GM23338 (cell line): ENCODE measurements at regions not wholly inside any gene's neighbourhood (a gene's known extent, or its start where the extent isn't known, plus 50 kb on each side); places are given as distances from the start of the nearest gene placed in this dataset.

Source experiments
- ATAC-seq: fragments of 200-7000 bp; cut with Tn5 transposase; 3 replicates; pipeline ENCODE4 v1.9.1; 2020
- DNase-seq: peaks from one replicate; pipeline ENCODE4 v3.0.0-alpha.2; 2015; ENCODE audit warnings: low spot score
- H2AFZ ChIP-seq: fragments of 200-600 bp; sonication (generic); 2 replicates; pipeline ENCODE4 v1.8.0; 2016; ENCODE audit warnings: antibody characterized with exemption, mild to moderate bottlenecking, moderate library complexity
- H3F3A ChIP-seq: fragments of 200-600 bp; sonication (generic); replicated peaks from 2 replicates; pipeline ENCODE4 v1.8.0; 2017; ENCODE audit warnings: antibody characterized with exemption, mixed run types, low read depth
- H3K27ac ChIP-seq: fragments of 200-600 bp; sonication (generic); 2 replicates; pipeline ENCODE4 v1.6.1; 2016; ENCODE audit warnings: low read depth
- H3K27me3 ChIP-seq: fragments of 200-600 bp; sonication (generic); 2 replicates; pipeline ENCODE4 v1.8.0; 2016; ENCODE audit warnings: mild to moderate bottlenecking, mixed run types, moderate library complexity; ENCODE audit not compliant: insufficient read depth
- H3K36me3 ChIP-seq: fragments of 200-600 bp; sonication (generic); 2 replicates; pipeline ENCODE4 v1.8.0; 2016; ENCODE audit warnings: mild to moderate bottlenecking; ENCODE audit not compliant: insufficient read depth
- H3K4me1 ChIP-seq: fragments of 200-600 bp; sonication (generic); 2 replicates; pipeline ENCODE4 v1.8.0; 2016; ENCODE audit warnings: mild to moderate bottlenecking, moderate library complexity; ENCODE audit not compliant: insufficient read depth
- H3K4me2 ChIP-seq: fragments of 200-600 bp; sonication (generic); 2 replicates; pipeline ENCODE4 v1.7.1; 2017; ENCODE audit warnings: mixed run types
- H3K4me3 ChIP-seq: fragments of 200-600 bp; sonication (generic); 2 replicates; pipeline ENCODE4 v1.6.1; 2016; ENCODE audit warnings: mixed run types
- H3K79me2 ChIP-seq: fragments of 200-600 bp; sonication (generic); replicated peaks from 2 replicates; pipeline ENCODE4 v1.8.0; 2017; ENCODE audit warnings: mild to moderate bottlenecking; ENCODE audit not compliant: insufficient read depth
- H3K9me2 ChIP-seq: fragments of 200-600 bp; sonication (generic); 2 replicates; pipeline ENCODE4 v1.8.0; 2017; ENCODE audit not compliant: insufficient read depth
- H4K20me1 ChIP-seq: fragments of 200-600 bp; sonication (generic); replicated peaks from 2 replicates; pipeline ENCODE4 v1.8.0; 2017; ENCODE audit warnings: mild to moderate bottlenecking; ENCODE audit not compliant: insufficient read depth
- H3K27ac Mint-ChIP-seq: 2 replicates; pipeline ENCODE4 v1.8.0; 2020; ENCODE audit warnings: inconsistent platforms, mild to moderate bottlenecking, moderate library complexity, mixed read lengths
- H3K27me3 Mint-ChIP-seq: 3 replicates; pipeline ENCODE4 v1.8.0; 2022; ENCODE audit warnings: low read depth, mild to moderate bottlenecking, moderate library complexity, mixed read lengths, inconsistent platforms; ENCODE audit not compliant: insufficient read depth, poor library complexity
- H3K36me3 Mint-ChIP-seq: 3 replicates; pipeline ENCODE4 v1.8.0; 2021; ENCODE audit warnings: low read depth, mild to moderate bottlenecking, inconsistent platforms, moderate library complexity, mixed read lengths
- H3K4me1 Mint-ChIP-seq: 3 replicates; pipeline ENCODE4 v1.8.0; 2020; ENCODE audit warnings: mild to moderate bottlenecking, inconsistent platforms, mixed read lengths
- H3K4me3 Mint-ChIP-seq: 3 replicates; pipeline ENCODE4 v1.8.0; 2021; ENCODE audit warnings: moderate library complexity, mild to moderate bottlenecking, inconsistent platforms, mixed read lengths
- H3K9me3 Mint-ChIP-seq: 3 replicates; pipeline ENCODE4 v1.8.0; 2020; ENCODE audit warnings: moderate library complexity, mild to moderate bottlenecking, inconsistent platforms, mixed read lengths
- CREB1 ChIP-seq: fragments of 250-450 bp; sonication (Bioruptor Pico); IDR thresholded peaks from 2 replicates; pipeline ENCODE4 v1.5.0; 2020; ENCODE audit warnings: low read depth, mild to moderate bottlenecking, moderate library complexity
- EZH2 ChIP-seq: fragments of 200-600 bp; sonication (generic); IDR thresholded peaks from one replicate; pipeline ENCODE4 v1.8.0; 2017; ENCODE audit warnings: antibody characterized with exemption, mild to moderate bottlenecking, low read depth; ENCODE audit not compliant: unreplicated experiment
- EZH2phosphoT487 ChIP-seq: fragments of 200-600 bp; sonication (generic); IDR thresholded peaks from one replicate; pipeline ENCODE4 v1.8.1; 2018; ENCODE audit warnings: antibody characterized with exemption; ENCODE audit not compliant: unreplicated experiment
- JUNB ChIP-seq: IDR thresholded peaks from one replicate; pipeline ENCODE4 v1.6.1; 2016; ENCODE audit warnings: antibody characterized with exemption; ENCODE audit not compliant: unreplicated experiment
- NANOG ChIP-seq: IDR thresholded peaks from 2 replicates; pipeline ENCODE4 v1.6.1; 2016; ENCODE audit warnings: antibody characterized with exemption, borderline replicate concordance
- POLR2AphosphoS5 ChIP-seq: IDR thresholded peaks from 2 replicates; pipeline ENCODE4 v1.6.1; 2016; ENCODE audit warnings: antibody characterized with exemption, low read depth
- STAT1 ChIP-seq: IDR thresholded peaks from one replicate; pipeline ENCODE4 v1.6.1; 2016; ENCODE audit warnings: antibody characterized with exemption; ENCODE audit not compliant: unreplicated experiment
- ZNF114 ChIP-seq: fragments of 250-450 bp; sonication (Bioruptor Pico); IDR thresholded peaks from 2 replicates; pipeline ENCODE4 v1.5.0; 2020; ENCODE audit warnings: mild to moderate bottlenecking, moderate library complexity
- ZNF331 ChIP-seq: fragments of 250-450 bp; sonication (Bioruptor Pico); IDR thresholded peaks from 2 replicates; pipeline ENCODE4 v1.5.0; 2020; ENCODE audit warnings: low read depth, mild to moderate bottlenecking, moderate library complexity
- TF ChIP-seq, protein P1 (sequence below): IDR thresholded peaks from one replicate; pipeline ENCODE4 v1.6.1; 2018; ENCODE audit warnings: antibody characterized with exemption; ENCODE audit not compliant: unreplicated experiment
- TF ChIP-seq, protein P2 (sequence below): IDR thresholded peaks from 2 replicates; pipeline ENCODE4 v1.6.1; 2016; ENCODE audit warnings: antibody characterized with exemption
- TF ChIP-seq, protein P3 (sequence below), 2 experiments: fragments of 200-600 bp in 1 of 2; sonication (generic) in 1 of 2; conservative IDR thresholded peaks; 2 replicates each; pipeline versions ENCODE4 v1.5.1 to v1.6.1; 2016 to 2017; ENCODE audit warnings: antibody characterized with exemption in 2 of 2, low read depth in 2 of 2, mild to moderate bottlenecking in 2 of 2, moderate library complexity in 1 of 2
- TF ChIP-seq, protein P4 (sequence below): fragments of 250-450 bp; sonication (Bioruptor Pico); IDR thresholded peaks from 2 replicates; pipeline ENCODE4 v1.5.0; 2020; ENCODE audit warnings: mild to moderate bottlenecking, moderate library complexity

DNA sequence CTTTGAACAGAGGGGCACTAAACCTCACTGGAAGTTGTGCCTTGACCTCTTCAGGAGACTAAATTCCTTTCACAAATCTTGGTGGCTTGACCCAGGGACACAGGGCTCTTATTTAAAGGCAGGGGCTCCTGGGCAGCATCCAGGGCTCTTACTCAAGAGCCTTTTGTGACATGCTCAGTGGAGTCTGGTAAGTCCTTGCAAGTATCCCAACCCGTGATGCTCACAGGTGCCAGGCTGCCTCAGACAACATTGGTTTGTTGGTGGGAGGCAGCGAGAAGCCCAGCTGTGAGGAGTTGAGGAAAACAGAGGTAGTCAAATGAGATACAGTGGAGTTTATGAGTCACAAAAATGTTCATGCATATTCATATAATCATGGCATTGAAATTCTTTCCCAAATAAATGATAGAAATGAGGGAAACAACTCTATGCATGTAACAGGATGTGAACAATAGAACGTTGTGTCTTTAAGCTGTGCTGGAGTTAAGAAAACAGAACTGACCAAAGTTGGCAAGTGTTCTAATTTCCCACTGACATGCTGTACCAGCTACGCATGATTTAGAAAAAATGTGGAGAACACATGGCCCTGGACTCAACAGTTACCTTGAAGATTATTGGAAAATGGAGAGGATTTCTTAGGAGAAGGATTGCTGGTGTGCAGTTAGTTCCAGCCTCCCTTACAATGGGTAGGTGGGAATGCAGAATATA lies 654.5 kb upstream of the COBL start:
- Mint-ChIP-seq H3K4me3 (no peak overlapping the region), H3K27me3 (peaks cover 19% of the 10 kb centered on the region), H3K27ac (no peak overlapping the region), H3K9me3 (no peaks in the 10 kb centered on the region), H3K36me3 (no peaks in the 10 kb centered on the region), H3K4me1 (peaks cover 6% of the 10 kb centered on the region; the same call in 2 of the 3 replicates)
- no peak overlapping the region for H3K27ac ChIP-seq
- no peak overlapping the region for H2AFZ ChIP-seq
- H3K36me3 ChIP-seq = no peaks in the 10 kb centered on the region
- TF ChIP-seq, protein P1, sequence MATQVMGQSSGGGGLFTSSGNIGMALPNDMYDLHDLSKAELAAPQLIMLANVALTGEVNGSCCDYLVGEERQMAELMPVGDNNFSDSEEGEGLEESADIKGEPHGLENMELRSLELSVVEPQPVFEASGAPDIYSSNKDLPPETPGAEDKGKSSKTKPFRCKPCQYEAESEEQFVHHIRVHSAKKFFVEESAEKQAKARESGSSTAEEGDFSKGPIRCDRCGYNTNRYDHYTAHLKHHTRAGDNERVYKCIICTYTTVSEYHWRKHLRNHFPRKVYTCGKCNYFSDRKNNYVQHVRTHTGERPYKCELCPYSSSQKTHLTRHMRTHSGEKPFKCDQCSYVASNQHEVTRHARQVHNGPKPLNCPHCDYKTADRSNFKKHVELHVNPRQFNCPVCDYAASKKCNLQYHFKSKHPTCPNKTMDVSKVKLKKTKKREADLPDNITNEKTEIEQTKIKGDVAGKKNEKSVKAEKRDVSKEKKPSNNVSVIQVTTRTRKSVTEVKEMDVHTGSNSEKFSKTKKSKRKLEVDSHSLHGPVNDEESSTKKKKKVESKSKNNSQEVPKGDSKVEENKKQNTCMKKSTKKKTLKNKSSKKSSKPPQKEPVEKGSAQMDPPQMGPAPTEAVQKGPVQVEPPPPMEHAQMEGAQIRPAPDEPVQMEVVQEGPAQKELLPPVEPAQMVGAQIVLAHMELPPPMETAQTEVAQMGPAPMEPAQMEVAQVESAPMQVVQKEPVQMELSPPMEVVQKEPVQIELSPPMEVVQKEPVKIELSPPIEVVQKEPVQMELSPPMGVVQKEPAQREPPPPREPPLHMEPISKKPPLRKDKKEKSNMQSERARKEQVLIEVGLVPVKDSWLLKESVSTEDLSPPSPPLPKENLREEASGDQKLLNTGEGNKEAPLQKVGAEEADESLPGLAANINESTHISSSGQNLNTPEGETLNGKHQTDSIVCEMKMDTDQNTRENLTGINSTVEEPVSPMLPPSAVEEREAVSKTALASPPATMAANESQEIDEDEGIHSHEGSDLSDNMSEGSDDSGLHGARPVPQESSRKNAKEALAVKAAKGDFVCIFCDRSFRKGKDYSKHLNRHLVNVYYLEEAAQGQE = no peak
- no peak for TF ChIP-seq STAT1
- TF ChIP-seq, protein P2, sequence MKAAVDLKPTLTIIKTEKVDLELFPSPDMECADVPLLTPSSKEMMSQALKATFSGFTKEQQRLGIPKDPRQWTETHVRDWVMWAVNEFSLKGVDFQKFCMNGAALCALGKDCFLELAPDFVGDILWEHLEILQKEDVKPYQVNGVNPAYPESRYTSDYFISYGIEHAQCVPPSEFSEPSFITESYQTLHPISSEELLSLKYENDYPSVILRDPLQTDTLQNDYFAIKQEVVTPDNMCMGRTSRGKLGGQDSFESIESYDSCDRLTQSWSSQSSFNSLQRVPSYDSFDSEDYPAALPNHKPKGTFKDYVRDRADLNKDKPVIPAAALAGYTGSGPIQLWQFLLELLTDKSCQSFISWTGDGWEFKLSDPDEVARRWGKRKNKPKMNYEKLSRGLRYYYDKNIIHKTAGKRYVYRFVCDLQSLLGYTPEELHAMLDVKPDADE = no peak
- no peak for TF ChIP-seq NANOG
- TF ChIP-seq POLR2AphosphoS5 = no peak
- TF ChIP-seq, protein P3, sequence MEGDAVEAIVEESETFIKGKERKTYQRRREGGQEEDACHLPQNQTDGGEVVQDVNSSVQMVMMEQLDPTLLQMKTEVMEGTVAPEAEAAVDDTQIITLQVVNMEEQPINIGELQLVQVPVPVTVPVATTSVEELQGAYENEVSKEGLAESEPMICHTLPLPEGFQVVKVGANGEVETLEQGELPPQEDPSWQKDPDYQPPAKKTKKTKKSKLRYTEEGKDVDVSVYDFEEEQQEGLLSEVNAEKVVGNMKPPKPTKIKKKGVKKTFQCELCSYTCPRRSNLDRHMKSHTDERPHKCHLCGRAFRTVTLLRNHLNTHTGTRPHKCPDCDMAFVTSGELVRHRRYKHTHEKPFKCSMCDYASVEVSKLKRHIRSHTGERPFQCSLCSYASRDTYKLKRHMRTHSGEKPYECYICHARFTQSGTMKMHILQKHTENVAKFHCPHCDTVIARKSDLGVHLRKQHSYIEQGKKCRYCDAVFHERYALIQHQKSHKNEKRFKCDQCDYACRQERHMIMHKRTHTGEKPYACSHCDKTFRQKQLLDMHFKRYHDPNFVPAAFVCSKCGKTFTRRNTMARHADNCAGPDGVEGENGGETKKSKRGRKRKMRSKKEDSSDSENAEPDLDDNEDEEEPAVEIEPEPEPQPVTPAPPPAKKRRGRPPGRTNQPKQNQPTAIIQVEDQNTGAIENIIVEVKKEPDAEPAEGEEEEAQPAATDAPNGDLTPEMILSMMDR (conservative IDR thresholded peaks at IDR 0.05; ENCODE audit: low read depth in 2 of 2) = no peak
- no peak for TF ChIP-seq ZNF331
- no peak for TF ChIP-seq CREB1 (CRISPR knock-in tag)
- TF ChIP-seq EZH2phosphoT487 = no peak
- no peak for TF ChIP-seq EZH2
- no peak for TF ChIP-seq JUNB
- TF ChIP-seq, protein P4, sequence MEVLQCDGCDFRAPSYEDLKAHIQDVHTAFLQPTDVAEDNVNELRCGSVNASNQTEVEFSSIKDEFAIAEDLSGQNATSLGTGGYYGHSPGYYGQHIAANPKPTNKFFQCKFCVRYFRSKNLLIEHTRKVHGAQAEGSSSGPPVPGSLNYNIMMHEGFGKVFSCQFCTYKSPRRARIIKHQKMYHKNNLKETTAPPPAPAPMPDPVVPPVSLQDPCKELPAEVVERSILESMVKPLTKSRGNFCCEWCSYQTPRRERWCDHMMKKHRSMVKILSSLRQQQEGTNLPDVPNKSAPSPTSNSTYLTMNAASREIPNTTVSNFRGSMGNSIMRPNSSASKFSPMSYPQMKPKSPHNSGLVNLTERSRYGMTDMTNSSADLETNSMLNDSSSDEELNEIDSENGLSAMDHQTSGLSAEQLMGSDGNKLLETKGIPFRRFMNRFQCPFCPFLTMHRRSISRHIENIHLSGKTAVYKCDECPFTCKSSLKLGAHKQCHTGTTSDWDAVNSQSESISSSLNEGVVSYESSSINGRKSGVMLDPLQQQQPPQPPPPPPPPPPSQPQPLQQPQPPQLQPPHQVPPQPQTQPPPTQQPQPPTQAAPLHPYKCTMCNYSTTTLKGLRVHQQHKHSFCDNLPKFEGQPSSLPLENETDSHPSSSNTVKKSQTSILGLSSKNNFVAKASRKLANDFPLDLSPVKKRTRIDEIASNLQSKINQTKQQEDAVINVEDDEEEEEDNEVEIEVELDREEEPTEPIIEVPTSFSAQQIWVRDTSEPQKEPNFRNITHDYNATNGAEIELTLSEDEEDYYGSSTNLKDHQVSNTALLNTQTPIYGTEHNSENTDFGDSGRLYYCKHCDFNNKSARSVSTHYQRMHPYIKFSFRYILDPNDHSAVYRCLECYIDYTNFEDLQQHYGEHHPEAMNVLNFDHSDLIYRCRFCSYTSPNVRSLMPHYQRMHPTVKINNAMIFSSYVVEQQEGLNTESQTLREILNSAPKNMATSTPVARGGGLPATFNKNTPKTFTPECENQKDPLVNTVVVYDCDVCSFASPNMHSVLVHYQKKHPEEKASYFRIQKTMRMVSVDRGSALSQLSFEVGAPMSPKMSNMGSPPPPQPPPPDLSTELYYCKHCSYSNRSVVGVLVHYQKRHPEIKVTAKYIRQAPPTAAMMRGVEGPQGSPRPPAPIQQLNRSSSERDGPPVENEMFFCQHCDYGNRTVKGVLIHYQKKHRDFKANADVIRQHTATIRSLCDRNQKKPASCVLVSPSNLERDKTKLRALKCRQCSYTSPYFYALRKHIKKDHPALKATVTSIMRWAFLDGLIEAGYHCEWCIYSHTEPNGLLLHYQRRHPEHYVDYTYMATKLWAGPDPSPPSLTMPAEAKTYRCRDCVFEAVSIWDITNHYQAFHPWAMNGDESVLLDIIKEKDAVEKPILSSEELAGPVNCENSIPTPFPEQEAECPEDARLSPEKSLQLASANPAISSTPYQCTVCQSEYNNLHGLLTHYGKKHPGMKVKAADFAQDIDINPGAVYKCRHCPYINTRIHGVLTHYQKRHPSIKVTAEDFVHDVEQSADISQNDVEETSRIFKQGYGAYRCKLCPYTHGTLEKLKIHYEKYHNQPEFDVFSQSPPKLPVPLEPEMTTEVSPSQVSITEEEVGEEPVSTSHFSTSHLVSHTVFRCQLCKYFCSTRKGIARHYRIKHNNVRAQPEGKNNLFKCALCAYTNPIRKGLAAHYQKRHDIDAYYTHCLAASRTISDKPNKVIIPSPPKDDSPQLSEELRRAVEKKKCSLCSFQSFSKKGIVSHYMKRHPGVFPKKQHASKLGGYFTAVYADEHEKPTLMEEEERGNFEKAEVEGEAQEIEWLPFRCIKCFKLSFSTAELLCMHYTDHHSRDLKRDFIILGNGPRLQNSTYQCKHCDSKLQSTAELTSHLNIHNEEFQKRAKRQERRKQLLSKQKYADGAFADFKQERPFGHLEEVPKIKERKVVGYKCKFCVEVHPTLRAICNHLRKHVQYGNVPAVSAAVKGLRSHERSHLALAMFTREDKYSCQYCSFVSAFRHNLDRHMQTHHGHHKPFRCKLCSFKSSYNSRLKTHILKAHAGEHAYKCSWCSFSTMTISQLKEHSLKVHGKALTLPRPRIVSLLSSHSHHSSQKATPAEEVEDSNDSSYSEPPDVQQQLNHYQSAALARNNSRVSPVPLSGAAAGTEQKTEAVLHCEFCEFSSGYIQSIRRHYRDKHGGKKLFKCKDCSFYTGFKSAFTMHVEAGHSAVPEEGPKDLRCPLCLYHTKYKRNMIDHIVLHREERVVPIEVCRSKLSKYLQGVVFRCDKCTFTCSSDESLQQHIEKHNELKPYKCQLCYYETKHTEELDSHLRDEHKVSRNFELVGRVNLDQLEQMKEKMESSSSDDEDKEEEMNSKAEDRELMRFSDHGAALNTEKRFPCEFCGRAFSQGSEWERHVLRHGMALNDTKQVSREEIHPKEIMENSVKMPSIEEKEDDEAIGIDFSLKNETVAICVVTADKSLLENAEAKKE (CRISPR knock-in tag) = no peak
- no peak for TF ChIP-seq ZNF114 (CRISPR knock-in tag)
- ATAC-seq (no peak), DNase-seq (no peak)
- peaks cover 28% of the 10 kb centered on the region for H3K27me3 ChIP-seq
- no peaks in the 10 kb centered on the region for H3K4me1 ChIP-seq
- no peaks in the 10 kb centered on the region for H3F3A ChIP-seq
- H3K4me3 ChIP-seq = no peak overlapping the region
- H4K20me1 ChIP-seq = no peaks in the 10 kb centered on the region
- no peaks in the 10 kb centered on the region for H3K79me2 ChIP-seq
- H3K4me2 ChIP-seq = no peak overlapping the region
- H3K9me2 ChIP-seq = 0 out of 2 replicates have a peak, but pooled peaks cover under 1% of the 10 kb centered on the region
